Activated CD8-positive, alpha-beta T cell treated with anti-CD3 and anti-CD28 coated beads for 36 hours (primary cell): ENCODE measurements at regions not wholly inside any gene's neighbourhood (a gene's known extent, or its start where the extent isn't known, plus 50 kb on each side); places are given as distances from the start of the nearest gene placed in this dataset.

Source experiments
- ATAC-seq: fragments of 200-7000 bp; cut with Tn5 transposase; one replicate; pipeline ENCODE4 v1.10.0; 2021; ENCODE audit warnings: mild to moderate bottlenecking, moderate library complexity
- CTCF ChIA-PET: fragments of 350-600 bp; sonication (Branson Sonifier 250); formaldehyde crosslinking; loops from one replicate; lab custom pipeline; 2021; ENCODE audit warnings: antibody characterized with exemption; lab: Charles Lee
- POLR2A ChIA-PET: fragments of 350-600 bp; sonication (Branson Sonifier 250); formaldehyde crosslinking; loops from one replicate; lab custom pipeline; 2021; ENCODE audit warnings: antibody characterized with exemption; lab: Charles Lee
- DNase-seq: peaks from one replicate; pipeline ENCODE4 v3.0.0-alpha.2; 2020
- H3K27ac Mint-ChIP-seq: one replicate; pipeline ENCODE4 v1.8.0; 2021; ENCODE audit warnings: mild to moderate bottlenecking, mixed read lengths
- H3K27me3 Mint-ChIP-seq: one replicate; pipeline ENCODE4 v1.8.0; 2021; ENCODE audit warnings: mixed read lengths
- H3K36me3 Mint-ChIP-seq: one replicate; pipeline ENCODE4 v1.8.0; 2021; ENCODE audit warnings: low read depth, mixed read lengths
- H3K4me1 Mint-ChIP-seq: one replicate; pipeline ENCODE4 v1.8.0; 2021; ENCODE audit warnings: low read depth, mixed read lengths
- H3K4me3 Mint-ChIP-seq: one replicate; pipeline ENCODE4 v1.8.0; 2021; ENCODE audit warnings: mild to moderate bottlenecking, moderate library complexity, mixed read lengths
- H3K9me3 Mint-ChIP-seq: one replicate; pipeline ENCODE4 v1.8.0; 2021; ENCODE audit warnings: mixed read lengths
- CTCF ChIP-seq: fragments of 200-600 bp; IDR thresholded peaks from one replicate; pipeline ENCODE4 v1.8.0; 2022; ENCODE audit warnings: antibody characterized with exemption, mild to moderate bottlenecking
- intact Hi-C: fragments of 100-400 bp; cut with micrococcal nuclease; formaldehyde crosslinking; loops from one replicate; pipeline ENCODE4 v1.10.0; 2022

GRCh38 chr22:48093981-48094380 is 1331.5 kb downstream of the TBC1D22A start:
- no peak overlapping the region for H3K27ac Mint-ChIP-seq
- no peak for DNase-seq
- no peaks in the 10 kb centered on the region for H3K27me3 Mint-ChIP-seq
- no peak overlapping the region for H3K4me3 Mint-ChIP-seq
- CTCF ChIA-PET: no interaction called here
- TF ChIP-seq CTCF: no peak
- intact Hi-C loops: no loop called here
- H3K9me3 Mint-ChIP-seq: no peaks in the 10 kb centered on the region
- no peaks in the 10 kb centered on the region for H3K36me3 Mint-ChIP-seq
- peaks cover 16% of the 10 kb centered on the region for H3K4me1 Mint-ChIP-seq
- no peak for ATAC-seq
- POLR2A ChIA-PET: interaction anchor here (0.7 to 1.7 kb wide), 2 partner anchors 12 to 140 kb away, joined by 3 to 4 read pairs; no protein-coding TSS in a partner anchor

GRCh38 chr22:48092866-48093265 is 1330.4 kb downstream of the TBC1D22A start:
- no peak for TF ChIP-seq CTCF
- DNase-seq: no peak
- CTCF ChIA-PET: no interaction called here
- POLR2A ChIA-PET: interaction anchor here (1.7 kb wide), 1 partner anchor 13 kb away, joined by 4 read pairs; no protein-coding TSS in a partner anchor
- Mint-ChIP-seq H3K4me3 (no peak overlapping the region), H3K27me3 (no peaks in the 10 kb centered on the region), H3K36me3 (no peaks in the 10 kb centered on the region), H3K9me3 (no peaks in the 10 kb centered on the region), H3K4me1 (peaks cover 6% of the 10 kb centered on the region), H3K27ac (no peak overlapping the region)
- ATAC-seq: no peak
- intact Hi-C loops: no loop called here

- H3K27me3 Mint-ChIP-seq: no peaks in the 10 kb centered on the region
- H3K27ac Mint-ChIP-seq: no peak overlapping the region
- no peak for DNase-seq
- H3K4me3 Mint-ChIP-seq: no peak overlapping the region
- no peaks in the 10 kb centered on the region for H3K4me1 Mint-ChIP-seq
- no peak for TF ChIP-seq CTCF
- POLR2A ChIA-PET: no interaction called here
- H3K9me3 Mint-ChIP-seq: no peaks in the 10 kb centered on the region
- ATAC-seq: no peak
- no peaks in the 10 kb centered on the region for H3K36me3 Mint-ChIP-seq
- CTCF ChIA-PET: no interaction called here
- intact Hi-C loops: no loop called here
Measured at GRCh38 chr22:48091656-48092223, 1329.3 kb downstream of the TBC1D22A start.

GRCh38 chr22:48091060-48091650 is 1328.7 kb downstream of the TBC1D22A start:
- H3K9me3 Mint-ChIP-seq: no peaks in the 10 kb centered on the region
- ATAC-seq: no peak
- H3K4me1 Mint-ChIP-seq: no peaks in the 10 kb centered on the region
- CTCF ChIA-PET: no interaction called here
- H3K4me3 Mint-ChIP-seq: no peak overlapping the region
- DNase-seq: no peak
- POLR2A ChIA-PET: no interaction called here
- no peaks in the 10 kb centered on the region for H3K27me3 Mint-ChIP-seq
- no peak for TF ChIP-seq CTCF
- no peak overlapping the region for H3K27ac Mint-ChIP-seq
- no peaks in the 10 kb centered on the region for H3K36me3 Mint-ChIP-seq
- intact Hi-C loops: no loop called here

GRCh38 chr22:48090332-48090672 is 1327.9 kb downstream of the TBC1D22A start:
- Mint-ChIP-seq H3K9me3 (no peaks in the 10 kb centered on the region), H3K27ac (no peak overlapping the region), H3K36me3 (no peaks in the 10 kb centered on the region), H3K27me3 (no peaks in the 10 kb centered on the region), H3K4me3 (no peak overlapping the region), H3K4me1 (no peaks in the 10 kb centered on the region)
- ChIA-PET POLR2A (no interaction called here), CTCF (no interaction called here)
- no peak for ATAC-seq
- no peak for TF ChIP-seq CTCF
- intact Hi-C loops: no loop called here
- DNase-seq: no peak
